ENCODE measurements at regions not wholly inside any gene's neighbourhood (a gene's known extent, or its start where the extent isn't known, plus 50 kb on each side); places are given as distances from the start of the nearest gene placed in this dataset.

DNA sequence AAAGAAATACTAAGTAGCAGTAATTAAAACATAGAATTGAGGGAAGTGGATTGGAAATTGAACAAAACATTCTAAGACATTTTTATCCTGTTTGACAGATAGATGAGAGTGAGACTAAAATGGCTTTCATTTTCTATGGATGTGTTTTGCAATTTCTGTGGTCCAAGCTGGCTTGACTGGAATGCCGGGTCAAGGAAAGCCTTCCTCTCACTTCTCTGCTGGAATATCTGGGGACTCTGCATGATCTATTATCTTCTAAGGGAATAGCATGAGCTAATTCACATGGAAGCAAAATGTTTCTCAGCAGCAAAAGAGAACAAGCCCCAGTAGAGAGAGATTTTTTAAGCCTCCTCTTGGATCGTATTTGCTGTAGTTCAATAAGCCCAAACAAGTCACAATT, 407.9 kb upstream of the ATXN7L3B start:
- Histone ChIP-seq H3K79me2 (no peaks in the 10 kb centered on the region), H2AFZ (no peak overlapping the region), H3K4me1 (ENCODE audit: insufficient read depth) (no peaks in the 10 kb centered on the region), H3K27me3 (no peaks in the 10 kb centered on the region), H4K20me1 (ENCODE audit: insufficient read depth, poor library complexity, severe bottlenecking) (no peaks in the 10 kb centered on the region), H3K9me2 (replicated peaks; ENCODE audit: insufficient read depth) (no peaks in the 10 kb centered on the region), H3K4me3 (no peak overlapping the region), H3K9me3 (ENCODE audit: low read depth) (no peaks in the 10 kb centered on the region), H3K36me3 (replicated peaks; ENCODE audit: insufficient read depth, low read depth) (no peaks in the 10 kb centered on the region), H3K4me2 (no peak overlapping the region), H3K27ac (no peak overlapping the region)
- WGBS (ENCODE audit: low lambda C conversion rate, missing lambda C conversion rate): 69% methylated on average over 2 of the region's 2 CpGs
- TF ChIP-seq EZH2phosphoT487 (IDR thresholded peaks at IDR 0.05; ENCODE audit: low read depth, severe bottlenecking, unreplicated experiment) (no peak), EZH2 (IDR thresholded peaks at IDR 0.05; ENCODE audit: borderline replicate concordance) (no peak)
- TF ChIP-seq, protein P1, sequence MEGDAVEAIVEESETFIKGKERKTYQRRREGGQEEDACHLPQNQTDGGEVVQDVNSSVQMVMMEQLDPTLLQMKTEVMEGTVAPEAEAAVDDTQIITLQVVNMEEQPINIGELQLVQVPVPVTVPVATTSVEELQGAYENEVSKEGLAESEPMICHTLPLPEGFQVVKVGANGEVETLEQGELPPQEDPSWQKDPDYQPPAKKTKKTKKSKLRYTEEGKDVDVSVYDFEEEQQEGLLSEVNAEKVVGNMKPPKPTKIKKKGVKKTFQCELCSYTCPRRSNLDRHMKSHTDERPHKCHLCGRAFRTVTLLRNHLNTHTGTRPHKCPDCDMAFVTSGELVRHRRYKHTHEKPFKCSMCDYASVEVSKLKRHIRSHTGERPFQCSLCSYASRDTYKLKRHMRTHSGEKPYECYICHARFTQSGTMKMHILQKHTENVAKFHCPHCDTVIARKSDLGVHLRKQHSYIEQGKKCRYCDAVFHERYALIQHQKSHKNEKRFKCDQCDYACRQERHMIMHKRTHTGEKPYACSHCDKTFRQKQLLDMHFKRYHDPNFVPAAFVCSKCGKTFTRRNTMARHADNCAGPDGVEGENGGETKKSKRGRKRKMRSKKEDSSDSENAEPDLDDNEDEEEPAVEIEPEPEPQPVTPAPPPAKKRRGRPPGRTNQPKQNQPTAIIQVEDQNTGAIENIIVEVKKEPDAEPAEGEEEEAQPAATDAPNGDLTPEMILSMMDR (IDR thresholded peaks at IDR 0.05; ENCODE audit: poor library complexity): no peak
- no peak for DNase-seq (ENCODE audit: low spot score)

DNA sequence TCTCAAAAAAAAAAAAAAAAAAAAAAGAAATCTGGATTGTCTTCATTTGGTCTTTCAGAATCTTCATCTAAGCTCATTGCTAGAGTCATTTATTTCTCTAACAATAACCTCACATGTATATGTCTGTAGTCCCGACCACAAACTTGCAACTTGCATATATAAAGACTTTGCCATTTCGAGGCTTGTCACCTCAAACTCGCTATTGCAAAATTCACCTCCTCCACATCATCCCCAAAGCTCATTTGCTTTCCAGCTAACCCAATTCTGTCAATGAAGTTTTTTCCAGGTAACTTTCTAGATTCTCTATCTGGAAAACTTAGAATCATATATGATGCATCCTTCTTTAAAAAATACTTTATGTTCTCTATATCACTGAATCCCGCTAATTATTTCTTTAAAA, 393.2 kb upstream of the ATXN7L3B start:
- no peaks in the 10 kb centered on the region for H3K9me3 ChIP-seq (ENCODE audit: low read depth)
- WGBS (ENCODE audit: low lambda C conversion rate, missing lambda C conversion rate): 92% methylated on average over 4 of the region's 4 CpGs
- no peak overlapping the region for H3K27ac ChIP-seq
- DNase-seq (ENCODE audit: low spot score): no peak
- H3K36me3 ChIP-seq (replicated peaks; ENCODE audit: insufficient read depth, low read depth): no peaks in the 10 kb centered on the region
- H3K4me1 ChIP-seq (ENCODE audit: insufficient read depth): no peaks in the 10 kb centered on the region
- H4K20me1 ChIP-seq (ENCODE audit: insufficient read depth, poor library complexity, severe bottlenecking): no peaks in the 10 kb centered on the region
- no peaks in the 10 kb centered on the region for H3K9me2 ChIP-seq (replicated peaks; ENCODE audit: insufficient read depth)
- H3K4me2 ChIP-seq: no peak overlapping the region
- H3K79me2 ChIP-seq: no peaks in the 10 kb centered on the region
- H2AFZ ChIP-seq: no peak overlapping the region
- H3K4me3 ChIP-seq: no peak overlapping the region
- H3K27me3 ChIP-seq: no peaks in the 10 kb centered on the region
- TF ChIP-seq EZH2phosphoT487 (IDR thresholded peaks at IDR 0.05; ENCODE audit: low read depth, severe bottlenecking, unreplicated experiment) (no peak), EZH2 (IDR thresholded peaks at IDR 0.05; ENCODE audit: borderline replicate concordance) (no peak)
- TF ChIP-seq, protein P1 (IDR thresholded peaks at IDR 0.05; ENCODE audit: poor library complexity): no peak

DNA sequence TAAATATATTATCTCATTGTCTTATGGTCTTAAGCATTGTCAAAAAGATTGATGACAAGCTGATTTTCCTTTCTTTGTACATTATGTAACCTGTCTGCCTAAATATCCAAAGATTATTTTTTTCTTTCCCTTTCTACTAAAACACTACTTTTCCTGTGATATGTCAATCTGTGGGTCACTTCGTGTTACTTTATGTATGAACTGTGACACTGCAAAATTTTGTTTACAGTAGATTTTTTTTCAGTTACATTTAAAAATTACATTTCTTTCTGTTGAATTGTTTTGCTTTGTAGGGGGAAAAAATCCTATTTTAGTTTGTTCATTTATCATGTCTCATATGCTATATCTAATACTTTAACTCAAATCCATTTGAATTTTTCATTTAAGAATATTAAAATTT, 392.3 kb upstream of the ATXN7L3B start:
- no peaks in the 10 kb centered on the region for H3K4me1 ChIP-seq (ENCODE audit: insufficient read depth)
- no peaks in the 10 kb centered on the region for H3K36me3 ChIP-seq (replicated peaks; ENCODE audit: insufficient read depth, low read depth)
- no peaks in the 10 kb centered on the region for H4K20me1 ChIP-seq (ENCODE audit: insufficient read depth, poor library complexity, severe bottlenecking)
- TF ChIP-seq EZH2 (IDR thresholded peaks at IDR 0.05; ENCODE audit: borderline replicate concordance) (no peak), EZH2phosphoT487 (IDR thresholded peaks at IDR 0.05; ENCODE audit: low read depth, severe bottlenecking, unreplicated experiment) (no peak)
- TF ChIP-seq, protein P1 (IDR thresholded peaks at IDR 0.05; ENCODE audit: poor library complexity): no peak
- no peak for DNase-seq (ENCODE audit: low spot score)
- H3K4me3 ChIP-seq: no peak overlapping the region
- no peaks in the 10 kb centered on the region for H3K79me2 ChIP-seq
- no peak overlapping the region for H3K4me2 ChIP-seq
- 84% methylated on average over 1 of the region's 1 CpG for WGBS (ENCODE audit: low lambda C conversion rate, missing lambda C conversion rate)
- no peak overlapping the region for H3K27ac ChIP-seq
- H3K9me2 ChIP-seq (replicated peaks; ENCODE audit: insufficient read depth): no peaks in the 10 kb centered on the region
- no peaks in the 10 kb centered on the region for H3K27me3 ChIP-seq
- H2AFZ ChIP-seq: no peak overlapping the region
- no peaks in the 10 kb centered on the region for H3K9me3 ChIP-seq (ENCODE audit: low read depth)

DNA sequence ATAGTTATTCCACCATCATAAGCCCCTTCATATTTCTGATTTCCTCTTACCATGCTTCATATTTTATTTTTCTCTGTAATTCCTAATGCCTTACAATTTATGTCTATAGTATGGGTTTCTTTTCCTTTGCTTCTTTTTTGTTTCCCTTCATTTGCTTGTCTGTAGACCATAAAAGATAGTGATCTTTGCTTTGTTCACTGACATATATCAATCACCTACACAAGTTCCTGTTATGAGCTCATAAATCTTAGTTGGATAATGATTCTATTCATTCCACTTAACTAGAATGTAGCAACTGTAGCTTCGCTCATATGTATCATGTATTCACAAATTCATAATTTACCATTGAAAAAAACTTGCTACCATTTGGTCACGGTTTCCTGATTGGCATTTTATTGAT, 388.8 kb upstream of the ATXN7L3B start:
- H3K27me3 ChIP-seq: no peaks in the 10 kb centered on the region
- 87% methylated on average over 2 of the region's 2 CpGs for WGBS (ENCODE audit: low lambda C conversion rate, missing lambda C conversion rate)
- no peak for DNase-seq (ENCODE audit: low spot score)
- H3K36me3 ChIP-seq (replicated peaks; ENCODE audit: insufficient read depth, low read depth): no peaks in the 10 kb centered on the region
- H2AFZ ChIP-seq: no peak overlapping the region
- H3K9me2 ChIP-seq (replicated peaks; ENCODE audit: insufficient read depth): no peaks in the 10 kb centered on the region
- no peaks in the 10 kb centered on the region for H4K20me1 ChIP-seq (ENCODE audit: insufficient read depth, poor library complexity, severe bottlenecking)
- no peak overlapping the region for H3K4me3 ChIP-seq
- H3K4me2 ChIP-seq: no peak overlapping the region
- no peaks in the 10 kb centered on the region for H3K4me1 ChIP-seq (ENCODE audit: insufficient read depth)
- TF ChIP-seq EZH2 (IDR thresholded peaks at IDR 0.05; ENCODE audit: borderline replicate concordance): no peak
- TF ChIP-seq EZH2phosphoT487 (IDR thresholded peaks at IDR 0.05; ENCODE audit: low read depth, severe bottlenecking, unreplicated experiment): no peak
- TF ChIP-seq, protein P1 (IDR thresholded peaks at IDR 0.05; ENCODE audit: poor library complexity): no peak
- no peaks in the 10 kb centered on the region for H3K79me2 ChIP-seq
- H3K9me3 ChIP-seq (ENCODE audit: low read depth): no peaks in the 10 kb centered on the region
- H3K27ac ChIP-seq: no peak overlapping the region

Measured in hepatocyte (in vitro differentiated cells).